GM10248 (cell line): ENCODE measurements at regions not wholly inside any gene's neighbourhood (a gene's known extent, or its start where the extent isn't known, plus 50 kb on each side); places are given as distances from the start of the nearest gene placed in this dataset.

Experiments used
- CTCF ChIA-PET: fragments of 300-600 bp; sonication (Branson Sonifier 250); formaldehyde crosslinking; extraction: SDS; loops from one replicate; lab custom pipeline; 2021; ENCODE audit warnings: antibody characterized with exemption; lab: Yijun Ruan, JAX
- POLR2A ChIA-PET: fragments of 350-650 bp; sonication (Branson Sonifier 250); formaldehyde crosslinking; extraction: SDS; loops from one replicate; lab custom pipeline; 2020; ENCODE audit warnings: antibody characterized with exemption; lab: Yijun Ruan, JAX
- DNase-seq: peaks from one replicate; pipeline ENCODE4 v3.0.0; 2012; ENCODE audit errors: extremely low spot score
- TF ChIP-seq, protein P1 (sequence below): IDR thresholded peaks from 2 replicates; pipeline ENCODE4 v1.5.1; 2012; ENCODE audit warnings: mild to moderate bottlenecking, low read depth; ENCODE audit errors: extremely low read depth, missing control alignments, control extremely low read depth

GRCh38 chr12:92602930-92603623, 99.7 kb upstream of the PLEKHG7 start:
- ChIA-PET CTCF (no interaction called here), POLR2A (no interaction called here)
- DNase-seq: no peak
- TF ChIP-seq, protein P1, sequence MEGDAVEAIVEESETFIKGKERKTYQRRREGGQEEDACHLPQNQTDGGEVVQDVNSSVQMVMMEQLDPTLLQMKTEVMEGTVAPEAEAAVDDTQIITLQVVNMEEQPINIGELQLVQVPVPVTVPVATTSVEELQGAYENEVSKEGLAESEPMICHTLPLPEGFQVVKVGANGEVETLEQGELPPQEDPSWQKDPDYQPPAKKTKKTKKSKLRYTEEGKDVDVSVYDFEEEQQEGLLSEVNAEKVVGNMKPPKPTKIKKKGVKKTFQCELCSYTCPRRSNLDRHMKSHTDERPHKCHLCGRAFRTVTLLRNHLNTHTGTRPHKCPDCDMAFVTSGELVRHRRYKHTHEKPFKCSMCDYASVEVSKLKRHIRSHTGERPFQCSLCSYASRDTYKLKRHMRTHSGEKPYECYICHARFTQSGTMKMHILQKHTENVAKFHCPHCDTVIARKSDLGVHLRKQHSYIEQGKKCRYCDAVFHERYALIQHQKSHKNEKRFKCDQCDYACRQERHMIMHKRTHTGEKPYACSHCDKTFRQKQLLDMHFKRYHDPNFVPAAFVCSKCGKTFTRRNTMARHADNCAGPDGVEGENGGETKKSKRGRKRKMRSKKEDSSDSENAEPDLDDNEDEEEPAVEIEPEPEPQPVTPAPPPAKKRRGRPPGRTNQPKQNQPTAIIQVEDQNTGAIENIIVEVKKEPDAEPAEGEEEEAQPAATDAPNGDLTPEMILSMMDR: no peak

DNA sequence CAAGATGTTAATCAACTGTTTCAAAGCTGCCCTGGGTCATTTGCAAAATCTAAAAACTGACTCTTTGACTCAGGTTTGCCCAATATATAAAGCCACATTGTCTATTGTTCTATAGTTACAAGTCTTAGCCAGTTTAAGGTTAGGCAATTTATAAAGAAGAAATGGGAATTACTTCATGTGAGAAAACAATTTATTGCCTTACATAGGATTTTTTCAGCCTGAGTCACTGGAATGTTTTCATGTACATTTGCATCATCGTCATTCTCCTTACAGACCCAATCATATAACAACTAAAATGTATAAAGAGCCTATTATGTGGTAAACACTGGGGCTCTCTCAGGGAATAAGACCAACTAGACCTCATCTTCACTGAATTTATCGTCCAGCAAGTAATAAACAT, 100.3 kb upstream of the PLEKHG7 start:
- POLR2A ChIA-PET: no interaction called here
- CTCF ChIA-PET: no interaction called here
- no peak for DNase-seq
- TF ChIP-seq, protein P1: no peak

DNA sequence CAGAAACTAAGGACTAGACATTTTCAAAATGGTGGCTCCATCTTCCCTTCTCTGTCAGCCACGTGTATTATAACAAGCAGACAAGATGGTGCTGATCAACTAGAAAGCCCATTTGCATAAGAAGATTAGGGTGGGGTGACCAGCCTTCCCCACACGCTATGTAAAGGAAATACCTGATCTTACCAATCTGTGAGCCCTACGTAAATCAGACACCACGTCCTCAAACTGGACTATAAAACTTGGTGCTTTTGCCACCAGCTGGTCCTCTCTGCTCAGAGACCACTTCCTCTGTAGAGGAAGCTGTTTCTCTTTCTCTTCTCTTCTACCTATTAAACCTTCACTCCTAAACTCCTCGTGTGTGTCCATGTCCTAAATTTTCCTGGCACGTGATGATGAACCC, 101.1 kb upstream of the PLEKHG7 start:
- CTCF ChIA-PET: no interaction called here
- POLR2A ChIA-PET: no interaction called here
- DNase-seq: no peak
- TF ChIP-seq, protein P1: no peak

GRCh38 chr12:92601176-92601575, 101.6 kb upstream of the PLEKHG7 start:
- ChIA-PET CTCF (no interaction called here), POLR2A (no interaction called here)
- TF ChIP-seq, protein P1: no peak
- DNase-seq: no peak

- DNase-seq: no peak
- TF ChIP-seq, protein P1: no peak
- ChIA-PET CTCF (no interaction called here), POLR2A (no interaction called here)
These were observed 102.7 kb upstream of the PLEKHG7 start for GRCh38 chr12:92600052-92600451.

DNA sequence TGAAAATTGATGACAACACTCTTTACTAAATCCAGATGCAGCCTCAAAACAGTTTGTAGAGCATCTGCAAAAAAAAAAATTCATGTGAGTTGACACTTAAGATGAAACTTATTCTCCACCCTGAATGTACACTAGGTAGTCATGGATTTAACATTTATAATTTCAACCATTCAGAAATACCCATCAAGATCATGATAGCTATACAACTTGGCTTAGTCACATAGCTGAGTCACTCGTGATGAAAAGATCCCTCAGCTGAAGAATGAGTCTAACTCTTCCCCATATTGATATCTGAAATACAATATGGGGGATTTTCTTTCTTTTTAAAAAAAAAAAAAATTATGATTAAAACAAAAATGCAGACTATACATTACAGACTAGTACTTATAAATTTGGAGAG, 104.8 kb upstream of the PLEKHG7 start:
- CTCF ChIA-PET: interaction anchor here (1.0 to 2.7 kb wide), 2 partner anchors 9 to 10 kb away, joined by 3 to 12 read pairs; no protein-coding TSS in a partner anchor
- DNase-seq: no peak
- TF ChIP-seq, protein P1: no peak
- POLR2A ChIA-PET: no interaction called here

- no peak for DNase-seq
- ChIA-PET POLR2A (no interaction called here), CTCF (interaction anchor here (1.0 to 2.7 kb wide), 2 partner anchors 8 to 11 kb away, joined by 3 to 12 read pairs; no protein-coding TSS in a partner anchor)
- TF ChIP-seq, protein P1: no peak
These were observed 105.7 kb upstream of the PLEKHG7 start for GRCh38 chr12:92597118-92597517.
